Daoy (cell line): ENCODE measurements at regions not wholly inside any gene's neighbourhood (a gene's known extent, or its start where the extent isn't known, plus 50 kb on each side); places are given as distances from the start of the nearest gene placed in this dataset.
"Not testable (repeated sequence)": the region's sequence is repeated elsewhere in the genome, so short reads cannot be mapped to it uniquely, and the experiment has no call there.

Source experiments
- DNase-seq: peaks from one replicate; pipeline ENCODE4 v3.0.0-alpha.2; 2015; ENCODE audit warnings: low read depth

DNA sequence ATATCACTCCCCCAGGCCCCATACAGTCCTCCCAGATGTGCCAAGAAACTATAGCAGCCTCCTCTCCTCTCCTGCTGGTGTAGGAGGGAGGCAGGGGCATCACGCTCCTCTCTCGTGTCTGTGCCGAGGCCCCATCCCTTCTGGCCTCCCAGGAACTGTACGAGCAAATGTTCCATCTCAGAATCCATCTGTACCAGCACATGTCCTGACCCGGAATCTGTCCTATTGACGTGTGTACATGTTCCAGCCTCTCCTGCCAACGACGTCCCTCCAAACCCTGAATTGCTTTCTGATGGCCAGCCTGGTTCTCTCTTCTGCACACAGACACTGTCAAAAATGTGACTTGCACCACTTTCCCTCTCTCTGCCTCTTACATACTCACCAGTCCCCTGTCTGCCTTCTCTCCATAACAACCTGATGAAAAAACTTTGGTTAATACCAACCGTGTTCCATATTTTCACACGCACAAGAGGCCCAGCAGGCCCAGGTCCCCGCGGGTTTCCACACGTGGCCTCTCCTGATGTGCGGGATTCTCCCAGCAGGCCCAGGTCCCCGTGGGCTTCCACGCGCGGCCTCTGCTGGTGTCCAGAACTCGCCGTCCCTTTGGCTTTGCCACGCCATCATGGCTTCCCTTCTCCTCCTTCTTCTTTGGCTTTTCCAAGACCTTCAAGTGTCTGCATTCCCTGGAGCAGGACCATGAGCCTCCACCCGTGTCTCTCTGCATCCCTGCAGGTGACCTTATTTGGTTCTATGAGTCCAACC is 125.2 kb upstream of the THBS2 start:
- no peak for DNase-seq

DNA sequence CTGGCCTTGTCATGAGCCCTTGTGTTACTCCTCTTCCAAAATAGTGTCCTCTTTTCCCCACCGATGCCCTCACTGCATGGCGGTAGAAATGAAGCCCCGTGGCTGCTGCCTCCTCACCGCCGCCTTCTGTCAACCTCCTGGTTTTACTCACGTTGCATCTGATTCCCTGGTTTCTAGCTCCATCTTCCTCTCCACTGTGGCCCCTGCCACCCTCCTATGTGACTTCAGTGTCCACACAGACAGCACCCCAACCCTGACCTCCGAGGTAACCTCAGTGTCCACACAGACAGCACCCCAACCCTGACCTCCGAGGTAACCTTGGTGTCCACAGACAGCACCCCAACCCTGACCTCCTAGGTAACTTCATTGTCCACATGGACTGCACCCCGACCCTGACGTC is 122.8 kb upstream of the THBS2 start:
- DNase-seq = no peak

GRCh38 chr6:169372589-169372988 is 118.9 kb upstream of the THBS2 start:
- no peak for DNase-seq

GRCh38 chr6:169371344-169372127 is 117.9 kb upstream of the THBS2 start:
- DNase-seq = peak; percentile 53

DNA sequence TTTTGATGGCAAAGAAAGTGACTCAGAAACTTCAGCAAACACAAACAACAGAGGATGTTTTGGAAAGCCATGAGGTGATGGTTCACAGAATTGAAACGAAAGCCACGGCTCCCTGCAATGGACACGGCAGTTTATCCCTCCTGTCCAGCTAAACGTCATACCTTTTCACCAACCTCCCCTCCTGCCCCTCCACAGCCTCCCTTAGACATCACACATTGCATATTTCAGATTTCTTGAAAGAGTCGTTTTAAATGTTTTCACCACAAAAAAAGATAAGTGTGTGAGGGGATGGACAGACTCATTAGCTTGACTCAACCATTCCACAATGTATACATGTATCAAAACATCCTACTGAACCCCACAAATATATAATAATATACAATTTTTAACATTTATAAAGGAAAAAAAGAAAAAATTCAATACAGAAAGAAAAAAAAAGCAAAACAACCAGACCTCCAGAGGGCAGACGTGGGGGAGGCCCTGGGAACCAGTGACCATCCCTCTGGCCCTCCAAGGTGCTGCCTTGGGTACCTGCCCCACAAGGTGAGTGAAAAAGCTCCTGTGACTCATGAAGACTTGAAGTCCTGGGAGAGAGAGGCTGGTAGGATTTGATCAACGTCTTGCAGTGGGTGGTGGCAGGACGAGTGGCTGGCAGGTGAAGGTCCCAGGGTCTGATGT is 117.2 kb upstream of the THBS2 start:
- DNase-seq = no peak

GRCh38 chr6:169370054-169370453 is 116.4 kb upstream of the THBS2 start:
- peak; percentile 85 for DNase-seq

- DNase-seq = no peak
These were observed 114.6 kb upstream of the THBS2 start for GRCh38 chr6:169368200-169368599.

DNA sequence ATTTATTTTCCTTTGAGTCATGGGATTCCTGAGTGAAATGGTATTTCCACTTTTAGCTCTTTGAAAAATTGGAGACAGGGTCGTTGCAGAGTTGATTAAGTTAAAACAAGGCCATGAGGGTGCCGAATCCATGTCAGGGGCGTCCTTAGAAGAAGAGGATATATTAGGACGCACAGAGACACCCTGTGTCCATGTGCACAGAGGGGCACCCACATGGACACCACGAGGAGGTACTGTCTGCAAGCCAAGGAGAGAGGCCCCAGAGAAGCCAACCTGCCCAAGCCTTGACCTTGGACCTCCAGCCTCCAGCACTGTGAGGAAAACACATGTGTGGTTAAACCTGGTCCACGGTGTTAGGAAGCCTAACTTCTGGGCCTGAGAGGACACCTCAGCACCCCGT is 113.9 kb upstream of the THBS2 start:
- DNase-seq = no peak

GRCh38 chr6:169366258-169366901 is 112.7 kb upstream of the THBS2 start:
- no peak for DNase-seq

- no peak for DNase-seq
These were observed 112.1 kb upstream of the THBS2 start for GRCh38 chr6:169365567-169366257.

DNA sequence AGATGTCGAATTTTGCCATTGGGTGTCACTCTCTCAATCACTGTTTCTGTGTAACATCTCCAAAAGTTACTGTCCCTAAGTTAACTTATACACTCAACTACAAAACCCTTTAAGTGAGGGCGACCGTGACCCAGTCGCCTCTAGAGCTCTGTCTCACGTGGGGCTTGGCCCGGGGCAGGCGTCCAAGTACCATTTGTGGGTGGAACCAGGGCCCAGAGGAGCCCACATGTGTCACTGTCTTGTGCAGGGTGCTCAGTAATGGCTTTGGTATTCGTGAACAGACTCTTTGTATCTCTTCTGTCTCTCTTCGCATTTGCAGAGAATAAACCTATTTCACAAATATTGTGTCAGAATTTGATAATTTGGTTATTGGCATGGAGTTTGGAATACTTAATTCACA is 109.9 kb upstream of the THBS2 start:
- DNase-seq = no peak

DNA sequence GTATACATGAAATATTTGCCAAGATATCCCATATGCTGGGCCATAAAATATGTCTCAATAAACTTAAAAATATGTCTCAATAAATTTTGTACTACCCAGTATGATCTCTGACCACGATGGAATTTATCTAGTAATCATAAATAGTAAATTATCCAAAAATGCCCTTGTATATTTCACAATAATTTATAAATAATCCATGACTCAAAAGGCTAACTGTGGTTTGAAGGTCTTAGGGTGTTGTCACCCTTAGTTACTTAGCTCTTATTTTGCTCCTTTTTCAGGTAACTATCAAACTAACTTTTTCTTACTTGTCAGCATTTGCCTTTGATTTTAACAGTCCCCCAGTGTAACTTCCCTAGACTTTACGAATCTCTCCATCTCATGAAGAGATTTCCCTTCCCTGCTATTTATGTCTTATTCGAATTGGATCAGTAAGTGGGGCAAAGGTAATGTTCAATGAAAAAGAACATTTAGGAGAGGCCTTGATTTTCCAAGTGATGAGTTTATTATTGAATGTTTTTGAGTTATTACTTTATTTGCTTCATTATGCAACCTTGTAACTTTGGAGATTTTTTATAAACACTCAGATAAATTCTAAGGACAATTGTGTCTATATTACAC is 109.0 kb upstream of the THBS2 start:
- DNase-seq = no peak

DNA sequence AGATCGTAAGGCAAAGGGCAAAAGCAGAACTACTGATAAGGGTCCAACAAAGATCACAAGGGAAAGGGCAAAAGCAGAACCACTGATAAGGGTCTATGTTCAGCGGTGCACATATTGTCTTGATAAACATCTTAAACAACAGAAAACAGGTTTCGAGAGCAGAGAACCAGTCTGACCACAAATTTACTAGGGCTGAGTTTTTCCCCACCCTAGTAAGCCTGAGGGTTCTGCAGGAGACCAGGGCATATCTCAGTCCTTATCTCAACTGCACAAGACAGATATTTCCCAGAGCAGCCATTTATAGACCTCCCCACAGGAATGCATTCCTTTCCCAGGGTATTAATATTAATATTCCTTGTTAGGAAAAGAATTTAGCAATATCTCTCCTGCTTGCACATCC is 101.4 kb upstream of the THBS2 start:
- not testable (repeated sequence) for DNase-seq

DNA sequence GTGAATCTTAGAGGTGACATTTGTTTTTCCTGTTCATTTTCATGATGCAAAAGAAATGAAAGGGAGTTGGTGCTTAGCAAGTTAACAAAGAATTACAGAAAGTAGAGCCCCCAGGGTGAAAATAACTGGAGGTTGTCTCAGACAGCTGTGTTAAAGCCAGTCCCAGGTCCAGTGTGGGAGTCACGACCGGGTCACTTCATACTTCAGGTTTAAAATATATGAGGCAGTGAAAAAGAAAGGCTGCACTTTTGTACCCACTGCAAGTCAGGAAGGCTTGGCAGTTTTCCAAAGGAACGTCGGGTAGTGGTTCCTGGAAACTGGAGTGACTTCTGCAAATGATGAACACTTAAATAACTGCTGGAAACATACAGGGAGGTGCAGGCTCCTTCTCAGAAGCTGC is 91.5 kb upstream of the THBS2 start:
- DNase-seq = no peak

GRCh38 chr6:169344750-169345065 is 91.1 kb upstream of the THBS2 start:
- no peak for DNase-seq

GRCh38 chr6:169343886-169344749 is 90.5 kb upstream of the THBS2 start:
- DNase-seq = no peak

GRCh38 chr6:169342710-169343109 is 89.1 kb upstream of the THBS2 start:
- no peak for DNase-seq

- DNase-seq = no peak
These were observed 88.1 kb upstream of the THBS2 start for GRCh38 chr6:169341706-169342105.

DNA sequence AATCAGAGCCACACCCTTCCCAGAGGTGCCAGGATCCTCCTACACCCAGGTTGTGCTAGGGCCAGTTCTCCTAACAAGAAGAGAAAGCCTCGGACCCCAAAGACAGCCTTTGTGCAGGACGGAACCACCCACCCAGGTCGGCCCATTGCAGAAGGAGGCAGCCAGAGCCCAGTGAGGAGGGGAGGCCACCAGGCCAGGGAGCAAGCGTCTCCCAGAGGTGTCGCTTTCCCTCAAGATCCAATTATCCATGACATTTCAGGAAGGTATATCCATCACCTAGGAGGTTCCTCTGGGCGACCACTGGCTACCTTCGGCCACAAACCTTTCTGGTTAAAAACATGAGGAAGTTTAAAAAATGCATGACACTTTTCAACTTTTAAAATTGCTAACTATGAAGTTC is 87.4 kb upstream of the THBS2 start:
- no peak for DNase-seq

DNA sequence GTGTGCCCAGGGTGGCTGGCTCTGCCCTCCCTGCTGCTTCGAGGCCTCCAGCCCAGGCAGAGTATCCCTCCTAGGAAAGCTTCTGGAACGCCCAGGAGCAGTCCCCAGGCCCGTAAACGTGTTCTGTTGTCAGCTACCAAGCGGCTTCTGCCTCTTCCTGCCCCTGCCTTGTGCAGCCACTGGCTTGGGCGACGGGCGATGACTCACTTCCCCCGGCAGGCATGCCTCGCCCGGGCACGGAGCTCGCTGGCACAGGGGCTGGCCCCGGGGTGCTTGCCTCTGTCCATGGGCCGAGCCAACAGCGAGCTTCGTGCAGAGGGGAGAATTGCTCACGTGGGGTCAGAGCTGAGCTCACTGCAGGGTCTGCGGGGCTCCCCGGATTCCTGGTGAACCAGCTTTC is 86.7 kb upstream of the THBS2 start:
- peak; percentile 87 for DNase-seq
